Lower leg skin (tissue), 3 donors: ENCODE measurements at regions not wholly inside any gene's neighbourhood (a gene's known extent, or its start where the extent isn't known, plus 50 kb on each side); places are given as distances from the start of the nearest gene placed in this dataset.
"Not testable (repeated sequence)": the region's sequence is repeated elsewhere in the genome, so short reads cannot be mapped to it uniquely, and the experiment has no call there.

Experiments
- DNase-seq, 2 donors: peaks; one replicate each; pipeline ENCODE4 v3.0.0-alpha.2; 2019; ENCODE audit warnings: low spot score in 2 of 2
- H3K4me3 ChIP-seq: fragments of 200-600 bp; sonication (generic); 2 replicates; pipeline ENCODE4 v1.5.1; 2017; ENCODE audit warnings: mild to moderate bottlenecking, low read depth; ENCODE audit not compliant: poor library complexity, severe bottlenecking
- WGBS, 2 donors: methylation state at CpG; one replicate each; pipeline ENCODE4 v1.1.5; 2018; 5-methylcytosine and 5-hydroxymethylcytosine counted together
- intact Hi-C: fragments of 100-400 bp; cut with DNase I; formaldehyde crosslinking; loops from one replicate; pipeline ENCODE4 v1.15.0; 2023; ENCODE audit warnings: low total_unique reads

DNA sequence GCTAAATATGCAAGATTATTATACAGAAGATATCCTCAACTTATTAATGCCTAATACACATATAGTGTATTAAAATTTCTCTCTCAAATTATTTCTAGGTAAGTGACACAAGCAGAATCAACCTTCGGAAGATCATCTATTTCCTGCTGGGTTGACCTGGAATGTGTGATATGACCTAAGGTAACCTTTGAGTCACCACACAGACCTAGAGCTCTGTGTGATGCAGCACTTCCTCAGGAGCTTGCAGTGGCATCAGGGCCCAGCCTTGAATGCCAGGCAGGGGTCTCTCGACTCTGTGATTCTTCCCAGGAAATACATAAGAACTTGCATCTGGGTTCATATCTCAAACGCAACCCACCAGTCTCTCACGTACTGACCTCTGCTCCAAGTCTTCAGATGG lies 385.3 kb downstream of the RPIA start:
- H3K4me3 ChIP-seq, DNase-seq, intact Hi-C loops: not testable (repeated sequence)
- 64 to 74% methylated on average over 4 of the region's 4 CpGs for WGBS, 2 donors

GRCh38 chr2:89092911-89093310 lies 401.4 kb downstream of the RPIA start:
- H3K4me3 ChIP-seq, DNase-seq, intact Hi-C loops: not testable (repeated sequence)
- 44 to 48% methylated on average over 8 of the region's 8 CpGs for WGBS, 2 donors

GRCh38 chr2:89095060-89095459 lies 403.6 kb downstream of the RPIA start:
- H3K4me3 ChIP-seq, DNase-seq, intact Hi-C loops: not testable (repeated sequence)
- WGBS, 2 donors, result 33 to 59% methylated on average over 4 of the region's 4 CpGs

- intact Hi-C loops, H3K4me3 ChIP-seq, DNase-seq: not testable (repeated sequence)
- WGBS, 2 donors, result 46 to 58% methylated on average over 1 to 4 of the region's 4 CpGs
Measured at GRCh38 chr2:89102587-89102986, 411.1 kb downstream of the RPIA start.

- intact Hi-C loops, DNase-seq, H3K4me3 ChIP-seq: not testable (repeated sequence)
- WGBS, 2 donors, result no CpG with 5 or more reads among the region's 3 CpGs
Measured at GRCh38 chr2:89106369-89107019, 415.0 kb downstream of the RPIA start.

DNA sequence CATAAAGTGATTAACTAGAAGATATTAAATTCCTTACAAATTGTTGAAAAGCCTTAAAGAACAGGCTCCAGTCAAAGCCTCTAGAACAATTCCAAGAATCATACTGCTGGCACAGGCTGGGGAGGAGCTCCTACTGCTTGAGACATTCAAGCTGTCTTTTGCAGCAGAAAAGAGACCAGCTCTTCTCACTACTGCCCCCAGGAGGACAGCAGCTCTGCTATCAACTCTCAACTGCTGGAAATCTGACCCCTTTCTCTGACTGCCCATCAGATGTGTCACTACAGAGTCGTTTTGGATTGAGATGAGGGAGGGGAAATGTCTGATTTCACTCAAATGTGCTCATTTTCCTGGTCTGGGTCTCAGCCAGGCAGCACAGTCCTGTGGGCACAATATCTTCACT lies 421.0 kb downstream of the RPIA start:
- intact Hi-C loops, DNase-seq, H3K4me3 ChIP-seq: not testable (repeated sequence)
- 0 to 20% methylated on average over 1 of the region's 1 CpG for WGBS, 2 donors

DNA sequence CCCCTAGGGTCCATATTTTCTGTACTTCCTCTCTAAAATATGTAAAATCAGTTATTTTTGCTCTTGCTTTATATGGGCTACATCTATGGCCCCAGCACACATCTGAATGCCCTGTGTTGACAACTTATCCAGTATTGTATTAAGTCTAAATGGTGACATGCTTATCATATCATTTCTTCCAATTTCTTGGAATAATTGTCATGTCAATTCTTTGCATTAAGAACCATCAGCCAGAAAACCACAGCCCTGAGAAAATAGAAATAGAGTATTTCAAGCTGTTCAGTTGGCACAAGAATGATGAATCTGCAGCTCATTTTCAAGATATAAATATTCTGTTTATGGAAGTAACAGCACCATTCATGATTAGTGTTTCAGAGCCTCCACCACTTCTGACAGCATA lies 421.8 kb downstream of the RPIA start:
- H3K4me3 ChIP-seq, DNase-seq, intact Hi-C loops: not testable (repeated sequence)

DNA sequence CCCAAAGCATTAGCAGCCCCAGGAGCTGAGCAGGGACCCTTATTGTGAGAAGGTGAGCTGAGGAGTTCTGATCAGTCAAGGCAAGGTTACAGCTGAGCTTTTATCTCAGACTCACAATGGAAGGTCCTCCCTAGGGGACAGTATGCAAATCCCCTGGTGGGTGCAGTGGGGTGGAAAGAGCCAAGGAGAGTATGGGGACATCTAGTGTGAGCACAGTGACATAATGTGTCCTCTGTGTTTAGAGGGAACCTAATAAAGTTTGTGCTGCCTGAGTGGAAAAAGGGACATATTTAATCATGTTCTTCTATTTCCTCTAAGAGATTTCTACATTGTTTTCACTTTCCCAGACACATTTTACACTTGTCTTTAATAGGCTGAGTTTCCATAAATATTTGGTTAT lies 438.0 kb downstream of the RPIA start:
- H3K4me3 ChIP-seq, DNase-seq, intact Hi-C loops: not testable (repeated sequence)

DNA sequence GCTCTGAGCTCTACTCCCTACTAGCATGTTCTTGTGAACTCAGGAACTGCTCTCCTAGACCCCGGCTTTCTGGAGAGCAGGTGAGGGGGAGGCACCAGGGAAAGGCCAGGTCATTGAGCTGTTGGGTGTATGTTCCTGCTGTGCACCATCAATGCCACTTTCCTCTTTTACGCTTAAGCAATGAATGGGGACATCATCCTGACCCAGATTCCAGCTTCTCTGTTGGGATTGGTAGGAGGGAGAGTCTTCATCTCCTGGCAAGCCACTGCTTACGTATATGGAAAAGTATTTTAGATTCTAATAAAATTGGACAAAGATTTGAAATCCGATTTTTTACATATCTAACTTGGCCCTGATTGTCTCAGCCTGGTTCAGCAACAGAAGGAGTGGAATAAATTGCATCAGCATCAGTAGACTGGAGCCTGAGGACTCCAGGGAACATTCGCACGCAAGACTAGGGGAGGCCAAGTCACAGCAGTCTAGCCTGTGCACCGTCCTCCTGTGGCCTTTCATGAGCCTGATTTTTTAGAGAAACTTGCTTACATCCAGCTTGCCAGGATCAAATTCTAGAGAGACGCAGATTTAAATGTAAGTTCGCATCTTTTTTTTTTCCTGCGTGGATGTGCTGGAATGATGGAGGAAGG lies 439.3 kb downstream of the RPIA start:
- intact Hi-C loops, DNase-seq, H3K4me3 ChIP-seq: not testable (repeated sequence)
- 77 to 89% methylated on average over 10 of the region's 10 CpGs for WGBS, 2 donors

DNA sequence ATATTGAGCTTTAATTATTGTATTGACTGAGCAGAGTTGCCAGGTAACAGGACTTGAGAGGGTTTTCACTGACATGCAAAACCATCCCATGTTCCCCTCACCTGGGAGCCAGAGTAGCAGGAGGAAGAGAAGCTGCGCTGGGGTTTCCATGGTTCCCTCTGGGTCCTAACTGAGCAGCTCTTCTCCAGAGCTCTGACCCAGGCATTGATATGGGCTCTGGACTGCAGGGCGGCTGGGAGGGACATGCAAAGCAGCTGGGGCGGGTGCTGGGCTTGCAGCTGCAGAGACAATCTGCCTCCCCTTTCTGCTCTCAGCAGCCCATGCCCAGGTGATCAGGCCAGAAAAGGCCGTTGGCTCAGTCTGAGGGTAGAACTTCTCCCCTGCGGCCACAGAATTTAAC lies 451.5 kb downstream of the RPIA start:
- H3K4me3 ChIP-seq, intact Hi-C loops, DNase-seq: not testable (repeated sequence)
- WGBS, 2 donors, result 28 to 39% methylated on average over 3 to 5 of the region's 5 CpGs

DNA sequence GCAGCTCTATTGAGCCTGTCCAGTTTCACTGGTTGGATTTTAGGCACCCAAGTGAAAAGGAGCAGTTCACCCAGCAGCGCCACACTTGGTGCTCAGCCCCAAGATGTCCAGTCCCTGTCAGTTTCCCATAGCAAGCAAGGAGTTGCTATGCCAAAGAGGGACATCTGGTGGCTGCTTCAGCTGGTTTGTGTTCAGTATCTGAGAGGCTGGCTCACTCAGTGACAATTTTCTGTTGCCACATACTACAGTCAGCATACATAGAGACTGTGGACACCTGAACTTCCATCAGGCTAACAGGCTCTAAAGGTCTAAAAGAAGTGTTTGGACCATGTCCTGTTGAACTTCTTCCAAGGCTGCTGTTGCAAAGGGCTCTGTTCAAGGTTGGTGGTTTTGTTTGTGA lies 453.9 kb downstream of the RPIA start:
- H3K4me3 ChIP-seq, intact Hi-C loops, DNase-seq: not testable (repeated sequence)
- WGBS, 2 donors, result 94 to 100% methylated on average over 1 of the region's 1 CpG

GRCh38 chr2:89148256-89148655 lies 456.8 kb downstream of the RPIA start:
- 28 to 30% methylated on average over 2 of the region's 2 CpGs for WGBS, 2 donors
- intact Hi-C loops, DNase-seq: not testable (repeated sequence)

GRCh38 chr2:89151699-89152098 lies 460.2 kb downstream of the RPIA start:
- whole genome bisulfite sequencing, 2 donors, result 80 to 100% methylated on average over 1 of the region's 1 CpG
- intact Hi-C loops, result not testable (repeated sequence)

More at GRCh38 chr2:89148256-89148655, 456.8 kb downstream of the RPIA start:
- not testable (repeated sequence) for H3K4me3 ChIP-seq

GRCh38 chr2:89152501-89152900 lies 461.0 kb downstream of the RPIA start:
- intact Hi-C loops, H3K4me3 ChIP-seq: not testable (repeated sequence)

More at GRCh38 chr2:89151699-89152098, 460.2 kb downstream of the RPIA start:
- DNase-seq, H3K4me3 ChIP-seq: not testable (repeated sequence)

DNA sequence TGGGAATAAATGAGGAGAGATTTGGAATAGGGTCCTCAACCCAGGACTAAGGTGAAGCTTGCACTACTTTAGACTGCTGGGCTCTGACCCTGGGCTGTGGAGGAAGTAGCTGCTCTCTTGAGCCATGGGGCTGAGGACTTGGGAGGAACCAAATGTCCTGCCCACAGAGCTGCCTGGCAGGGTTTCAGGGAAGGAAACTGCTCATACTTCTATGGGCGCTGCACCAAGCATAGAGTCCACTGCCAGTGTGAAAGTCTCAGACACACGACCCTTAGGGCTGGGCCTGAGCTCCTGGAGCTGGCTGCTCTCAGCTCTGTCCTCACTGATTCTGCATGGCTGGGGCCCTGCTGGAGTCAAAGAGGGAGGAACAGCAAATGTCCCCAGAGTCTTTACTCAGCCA lies 461.7 kb downstream of the RPIA start:
- intact Hi-C loops, H3K4me3 ChIP-seq: not testable (repeated sequence)
- WGBS, 2 donors, result 10 to 17% methylated on average over 1 to 2 of the region's 2 CpGs
- peak in 1 of 2 donors; percentile 26 for DNase-seq

More at GRCh38 chr2:89152501-89152900, 461.0 kb downstream of the RPIA start:
- DNase-seq, result not testable (repeated sequence)

GRCh38 chr2:89154247-89154682 lies 462.8 kb downstream of the RPIA start:
- intact Hi-C loops, H3K4me3 ChIP-seq, DNase-seq: not testable (repeated sequence)
- no CpG with 5 or more reads among the region's 2 CpGs for WGBS, 2 donors
